Panc1 (cell line): ENCODE measurements at regions not wholly inside any gene's neighbourhood (a gene's known extent, or its start where the extent isn't known, plus 50 kb on each side); places are given as distances from the start of the nearest gene placed in this dataset.

Source experiments
- ATAC-seq: fragments of 200-7000 bp; cut with Tn5 transposase; 2 replicates; pipeline ENCODE4 v1.9.1; 2020; ENCODE audit warnings: mild to moderate bottlenecking, moderate library complexity
- BruUV-seq: library from RNA; stranded (reverse); fragments of 400-500 nt; replicated peaks from 2 replicates; lab custom pipeline; 2021; lab: Mats Ljungman, UMichigan
- CTCF ChIA-PET: fragments of 300-600 bp; sonication (Branson Sonifier 250); formaldehyde crosslinking; loops from one replicate; lab custom pipeline; 2022; ENCODE audit warnings: antibody characterized with exemption; lab: Charles Lee
- POLR2A ChIA-PET: fragments of 300-600 bp; sonication (Branson Sonifier 250); formaldehyde crosslinking; loops from one replicate; lab custom pipeline; 2022; ENCODE audit warnings: antibody characterized with exemption; lab: Charles Lee
- DNase-seq: peaks from one replicate; pipeline ENCODE4 v3.0.0-alpha.2; 2010; ENCODE audit warnings: low read depth, low spot score
- H3K27ac ChIP-seq: 2 replicates; pipeline ENCODE4 v1.5.1; 2011; ENCODE audit warnings: mild to moderate bottlenecking, low read length, inconsistent platforms
- H3K27me3 ChIP-seq: fragments of 200-500 bp; sonication (Bioruptor generic); 2 replicates; pipeline ENCODE4 v1.6.0; 2014; ENCODE audit warnings: low read length, inconsistent platforms; ENCODE audit not compliant: control insufficient read depth, insufficient read depth
- H3K36me3 ChIP-seq: fragments of 200-500 bp; sonication (Bioruptor generic); 2 replicates; pipeline ENCODE4 v1.5.1; 2014; ENCODE audit warnings: inconsistent platforms, mild to moderate bottlenecking, low read length, moderate library complexity; ENCODE audit not compliant: control insufficient read depth, insufficient read depth
- H3K4me1 ChIP-seq: 2 replicates; pipeline ENCODE4 v1.5.1; 2011; ENCODE audit warnings: inconsistent platforms, mild to moderate bottlenecking, low read length, moderate library complexity; ENCODE audit not compliant: control insufficient read depth, insufficient read depth
- H3K4me3 ChIP-seq, 2 experiments: 2 replicates each; pipeline ENCODE4 v1.5.1; 2011 to 2012; ENCODE audit warnings: low read depth in 2 of 2, low read length in 2 of 2, mild to moderate bottlenecking in 2 of 2, inconsistent platforms in 1 of 2, moderate library complexity in 1 of 2
- H3K9me3 ChIP-seq: fragments of 200-500 bp; sonication (Bioruptor generic); 2 replicates; pipeline ENCODE4 v1.5.1; 2014; ENCODE audit warnings: low read depth, mild to moderate bottlenecking, inconsistent platforms, low read length, moderate library complexity; ENCODE audit not compliant: control insufficient read depth, insufficient read depth
- CTCF ChIP-seq: fragments of 450-650 bp; IDR thresholded peaks from 2 replicates; pipeline ENCODE4 v1.5.1; 2017; ENCODE audit warnings: mild to moderate bottlenecking
- POLR2AphosphoS5 ChIP-seq: IDR thresholded peaks from 2 replicates; pipeline ENCODE4 v1.6.1; 2012; ENCODE audit warnings: mild to moderate bottlenecking, low read depth, low read length, moderate library complexity
- REST ChIP-seq, 2 experiments: IDR thresholded peaks; 2 replicates each; pipeline ENCODE4 v1.6.1; 2011 to 2012; ENCODE audit warnings: low read depth in 2 of 2, control low read depth in 1 of 2, low read length in 1 of 2, mild to moderate bottlenecking in 1 of 2, moderate library complexity in 1 of 2; ENCODE audit not compliant: insufficient read depth in 1 of 2
- SIN3A ChIP-seq: IDR thresholded peaks from 2 replicates; pipeline ENCODE4 v1.6.1; 2012; ENCODE audit warnings: low read depth, mild to moderate bottlenecking, low read length, moderate library complexity, borderline replicate concordance; ENCODE audit not compliant: insufficient read depth
- TCF7L2 ChIP-seq: IDR thresholded peaks from 2 replicates; pipeline ENCODE4 v1.6.1; 2011; ENCODE audit warnings: mild to moderate bottlenecking, low read depth, low read length, inconsistent platforms
- in situ Hi-C: cut with HindIII; loops from 2 replicates; pipeline ENCODE4 v1.10.0; 2016; ENCODE audit warnings: low sequenced_read_pairs, low pct_unique_long_range_greater_than_20kb
- intact Hi-C: fragments of 100-400 bp; cut with micrococcal nuclease; formaldehyde crosslinking; loops from one replicate; pipeline ENCODE4 v1.10.0; 2022; ENCODE audit not compliant: unreplicated experiment

GRCh38 chr7:131642429-131642828 lies 86.0 kb upstream of the PODXL start:
- Histone ChIP-seq H3K4me3 (no peak overlapping the region), H3K27ac (no peak overlapping the region), H3K27me3 (no peaks in the 10 kb centered on the region), H3K9me3 (no peaks in the 10 kb centered on the region), H3K4me1 (no peaks in the 10 kb centered on the region), H3K36me3 (no peaks in the 10 kb centered on the region)
- TF ChIP-seq POLR2AphosphoS5 = no peak
- TF ChIP-seq TCF7L2 = no peak
- no peak for TF ChIP-seq REST (IDR thresholded peaks at IDR 0.05; ENCODE audit: insufficient read depth in 1 of 2, low read depth in 2 of 2, low read length in 1 of 2)
- no peak for TF ChIP-seq SIN3A
- no peak for TF ChIP-seq CTCF
- ATAC-seq = no peak
- POLR2A ChIA-PET = no interaction called here
- CTCF ChIA-PET = interaction anchor here (1.2 kb wide), 1 partner anchor 12 kb away, joined by 4 read pairs; no protein-coding TSS in a partner anchor
- BruUV-seq = no TSS peak
- DNase-seq = no peak
- intact Hi-C loops = no loop called here
- in situ Hi-C loops = no loop called here

GRCh38 chr7:131640686-131641085 lies 84.3 kb upstream of the PODXL start:
- no TSS peak for BruUV-seq
- no peak for DNase-seq
- POLR2A ChIA-PET = no interaction called here
- in situ Hi-C loops = no loop called here
- intact Hi-C loops = no loop called here
- ATAC-seq = no peak; the same call in 1 of the 2 replicates
- TF ChIP-seq SIN3A = no peak
- no peak for TF ChIP-seq TCF7L2
- TF ChIP-seq CTCF = no peak
- no peak for TF ChIP-seq POLR2AphosphoS5
- TF ChIP-seq REST (IDR thresholded peaks at IDR 0.05; ENCODE audit: insufficient read depth in 1 of 2, low read depth in 2 of 2, low read length in 1 of 2) = no peak
- H3K4me3 ChIP-seq = no peak overlapping the region
- no peaks in the 10 kb centered on the region for H3K27me3 ChIP-seq
- H3K36me3 ChIP-seq = no peaks in the 10 kb centered on the region
- no peak overlapping the region for H3K27ac ChIP-seq
- no peaks in the 10 kb centered on the region for H3K4me1 ChIP-seq
- H3K9me3 ChIP-seq = no peaks in the 10 kb centered on the region
- CTCF ChIA-PET = no interaction called here
